ENCODE measurements at regions not wholly inside any gene's neighbourhood (a gene's known extent, or its start where the extent isn't known, plus 50 kb on each side); places are given as distances from the start of the nearest gene placed in this dataset.

DNA sequence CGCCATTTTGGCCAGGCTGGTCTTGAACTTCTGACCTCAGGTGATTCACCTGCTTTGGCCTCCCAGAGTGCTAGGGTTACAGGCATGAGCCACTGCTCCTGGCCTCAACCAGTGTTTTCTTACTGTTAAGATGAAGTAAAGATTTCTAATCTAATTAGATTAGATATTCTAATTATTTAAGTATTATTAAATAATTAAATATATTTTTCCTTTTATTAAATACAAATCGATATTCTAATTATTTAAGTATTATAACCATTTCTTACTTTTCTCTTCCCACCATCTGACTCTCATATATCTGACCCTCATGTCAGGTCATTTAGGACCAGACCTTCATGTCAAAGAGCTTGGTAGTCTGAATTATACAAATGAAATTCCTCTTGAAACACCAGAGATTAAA is 1291.9 kb upstream of the EPHA6 start:
- no peak for TF ChIP-seq EZH2 (IDR thresholded peaks at IDR 0.05; ENCODE audit: borderline replicate concordance, low read depth, low read length, severe bottlenecking)
- TF ChIP-seq, protein P1, sequence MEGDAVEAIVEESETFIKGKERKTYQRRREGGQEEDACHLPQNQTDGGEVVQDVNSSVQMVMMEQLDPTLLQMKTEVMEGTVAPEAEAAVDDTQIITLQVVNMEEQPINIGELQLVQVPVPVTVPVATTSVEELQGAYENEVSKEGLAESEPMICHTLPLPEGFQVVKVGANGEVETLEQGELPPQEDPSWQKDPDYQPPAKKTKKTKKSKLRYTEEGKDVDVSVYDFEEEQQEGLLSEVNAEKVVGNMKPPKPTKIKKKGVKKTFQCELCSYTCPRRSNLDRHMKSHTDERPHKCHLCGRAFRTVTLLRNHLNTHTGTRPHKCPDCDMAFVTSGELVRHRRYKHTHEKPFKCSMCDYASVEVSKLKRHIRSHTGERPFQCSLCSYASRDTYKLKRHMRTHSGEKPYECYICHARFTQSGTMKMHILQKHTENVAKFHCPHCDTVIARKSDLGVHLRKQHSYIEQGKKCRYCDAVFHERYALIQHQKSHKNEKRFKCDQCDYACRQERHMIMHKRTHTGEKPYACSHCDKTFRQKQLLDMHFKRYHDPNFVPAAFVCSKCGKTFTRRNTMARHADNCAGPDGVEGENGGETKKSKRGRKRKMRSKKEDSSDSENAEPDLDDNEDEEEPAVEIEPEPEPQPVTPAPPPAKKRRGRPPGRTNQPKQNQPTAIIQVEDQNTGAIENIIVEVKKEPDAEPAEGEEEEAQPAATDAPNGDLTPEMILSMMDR (IDR thresholded peaks at IDR 0.05; ENCODE audit: borderline replicate concordance, extremely low read depth, low read length, poor library complexity, severe bottlenecking): no peak

DNA sequence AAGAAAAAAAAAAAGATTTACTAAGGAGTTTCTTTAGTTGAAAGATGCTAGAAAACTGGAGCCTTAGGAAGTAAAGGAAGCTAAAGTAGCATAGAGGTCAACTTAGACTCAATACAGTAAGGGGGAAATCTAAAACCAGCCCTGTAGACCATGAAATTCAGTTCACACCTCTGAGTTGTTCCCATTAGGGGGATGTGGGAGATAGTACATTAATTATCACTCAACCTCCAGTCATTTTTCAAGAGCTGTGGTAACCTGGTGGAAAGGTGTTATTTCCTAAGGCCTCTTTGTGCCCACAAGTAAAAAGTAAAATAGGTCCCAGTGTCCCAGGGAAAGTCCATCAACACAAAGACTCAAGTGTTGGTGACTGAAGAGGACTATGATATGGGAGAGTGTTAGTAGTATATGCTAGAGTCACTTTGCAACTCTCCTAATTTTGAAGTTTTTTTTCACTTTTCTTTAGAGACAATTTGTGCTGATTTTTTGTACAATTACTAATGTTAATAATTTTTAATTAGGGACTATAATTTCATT is 1274.4 kb upstream of the EPHA6 start:
- H3K27ac ChIP-seq (ENCODE audit: low read length): no peak overlapping the region
- no peaks in the 10 kb centered on the region for H4K20me1 ChIP-seq (ENCODE audit: insufficient read depth, low read length)
- H2AFZ ChIP-seq (ENCODE audit: low read depth, low read length): no peak overlapping the region
- H3K9me3 ChIP-seq (ENCODE audit: insufficient read depth, low read length, severe bottlenecking): no peaks in the 10 kb centered on the region
- H3K27me3 ChIP-seq (ENCODE audit: insufficient read depth, low read length, poor library complexity): no peaks in the 10 kb centered on the region
- no peaks in the 10 kb centered on the region for H3K36me3 ChIP-seq (ENCODE audit: insufficient read depth, low read length)
- H3K79me2 ChIP-seq (ENCODE audit: insufficient read depth, low read length): no peaks in the 10 kb centered on the region
- DNase-seq: no peak
- ATAC-seq (ENCODE audit: insufficient read depth, low read depth): no peak
- no peak overlapping the region for H3K9ac ChIP-seq (ENCODE audit: low read depth, low read length)
- H3K4me2 ChIP-seq (ENCODE audit: insufficient read depth, low read length): no peak overlapping the region
- TF ChIP-seq EZH2 (IDR thresholded peaks at IDR 0.05; ENCODE audit: borderline replicate concordance, low read depth, low read length, severe bottlenecking): no peak
- TF ChIP-seq, protein P1 (IDR thresholded peaks at IDR 0.05; ENCODE audit: borderline replicate concordance, extremely low read depth, low read length, poor library complexity, severe bottlenecking): no peak
- no peaks in the 10 kb centered on the region for H3K4me1 ChIP-seq (ENCODE audit: insufficient read depth, low read length)
- H3K4me3 ChIP-seq (ENCODE audit: low read depth in 1 of 2, low read length in 2 of 2): no peak overlapping the region

More for the DNA sequence above, 1291.9 kb upstream of the EPHA6 start:
- Histone ChIP-seq H3K4me3 (ENCODE audit: low read depth in 1 of 2, low read length in 2 of 2) (no peak overlapping the region), H3K36me3 (ENCODE audit: insufficient read depth, low read length) (no peaks in the 10 kb centered on the region), H3K9ac (ENCODE audit: low read depth, low read length) (no peak overlapping the region), H3K9me3 (ENCODE audit: insufficient read depth, low read length, severe bottlenecking) (no peaks in the 10 kb centered on the region), H3K27me3 (ENCODE audit: insufficient read depth, low read length, poor library complexity) (no peaks in the 10 kb centered on the region), H4K20me1 (ENCODE audit: insufficient read depth, low read length) (no peaks in the 10 kb centered on the region), H3K4me2 (ENCODE audit: insufficient read depth, low read length) (no peak overlapping the region), H3K27ac (ENCODE audit: low read length) (no peak overlapping the region), H2AFZ (ENCODE audit: low read depth, low read length) (no peak overlapping the region), H3K4me1 (ENCODE audit: insufficient read depth, low read length) (no peaks in the 10 kb centered on the region), H3K79me2 (ENCODE audit: insufficient read depth, low read length) (no peaks in the 10 kb centered on the region)
- ATAC-seq (ENCODE audit: insufficient read depth, low read depth) (no peak), DNase-seq (no peak)

DNA sequence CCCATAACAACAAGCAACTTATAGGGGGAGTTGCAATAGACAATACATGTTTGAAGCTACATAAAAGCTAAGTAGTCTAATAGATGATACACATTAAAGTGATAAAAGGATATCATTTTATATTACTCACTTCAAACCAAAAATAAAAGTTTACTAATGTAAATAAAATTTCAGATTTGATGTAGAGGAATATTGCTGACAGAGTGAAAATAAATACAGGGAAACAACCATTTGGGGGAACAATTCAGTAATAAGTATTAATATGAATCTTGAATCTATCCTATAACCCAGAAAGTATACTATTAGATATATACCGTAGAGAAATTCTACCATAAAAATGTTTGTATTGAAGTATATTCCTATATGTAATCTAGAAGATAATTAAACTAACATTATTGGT is 1248.9 kb upstream of the EPHA6 start:
- Histone ChIP-seq H3K4me3 (ENCODE audit: low read depth in 1 of 2, low read length in 2 of 2) (no peak overlapping the region), H3K4me2 (ENCODE audit: insufficient read depth, low read length) (no peak overlapping the region), H3K27me3 (ENCODE audit: insufficient read depth, low read length, poor library complexity) (no peaks in the 10 kb centered on the region), H3K36me3 (ENCODE audit: insufficient read depth, low read length) (no peaks in the 10 kb centered on the region), H3K79me2 (ENCODE audit: insufficient read depth, low read length) (no peaks in the 10 kb centered on the region), H2AFZ (ENCODE audit: low read depth, low read length) (no peak overlapping the region), H3K9me3 (ENCODE audit: insufficient read depth, low read length, severe bottlenecking) (no peaks in the 10 kb centered on the region), H3K9ac (ENCODE audit: low read depth, low read length) (no peak overlapping the region), H3K4me1 (ENCODE audit: insufficient read depth, low read length) (no peaks in the 10 kb centered on the region), H4K20me1 (ENCODE audit: insufficient read depth, low read length) (no peaks in the 10 kb centered on the region), H3K27ac (ENCODE audit: low read length) (no peak overlapping the region)
- DNase-seq (no peak), ATAC-seq (ENCODE audit: insufficient read depth, low read depth) (no peak)
- TF ChIP-seq, protein P1 (IDR thresholded peaks at IDR 0.05; ENCODE audit: borderline replicate concordance, extremely low read depth, low read length, poor library complexity, severe bottlenecking): no peak
- no peak for TF ChIP-seq EZH2 (IDR thresholded peaks at IDR 0.05; ENCODE audit: borderline replicate concordance, low read depth, low read length, severe bottlenecking)

DNA sequence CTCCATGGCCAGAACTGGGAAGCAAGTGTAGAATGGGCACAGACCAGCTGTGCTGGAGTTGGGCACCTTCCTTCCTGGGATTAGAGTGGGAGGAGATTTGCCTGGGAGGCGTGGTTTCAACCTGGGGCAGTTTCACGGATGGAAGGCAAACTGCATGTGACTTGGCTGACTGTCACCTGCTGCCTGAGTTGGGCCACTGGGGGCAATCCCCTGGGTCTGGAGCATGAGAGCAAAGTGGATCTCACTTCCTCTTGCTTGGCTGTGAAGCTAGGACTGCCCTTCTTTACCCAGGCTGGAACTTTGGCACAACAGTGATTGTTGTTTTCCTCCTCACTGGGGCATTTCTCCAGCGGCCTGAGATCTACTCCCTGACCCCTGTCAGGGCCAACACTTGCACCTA is 1247.0 kb upstream of the EPHA6 start:
- no peaks in the 10 kb centered on the region for H4K20me1 ChIP-seq (ENCODE audit: insufficient read depth, low read length)
- TF ChIP-seq EZH2 (IDR thresholded peaks at IDR 0.05; ENCODE audit: borderline replicate concordance, low read depth, low read length, severe bottlenecking): no peak
- TF ChIP-seq, protein P1 (IDR thresholded peaks at IDR 0.05; ENCODE audit: borderline replicate concordance, extremely low read depth, low read length, poor library complexity, severe bottlenecking): no peak
- DNase-seq (no peak), ATAC-seq (ENCODE audit: insufficient read depth, low read depth) (no peak)
- H3K27ac ChIP-seq (ENCODE audit: low read length): no peak overlapping the region
- H3K9ac ChIP-seq (ENCODE audit: low read depth, low read length): no peak overlapping the region
- H3K79me2 ChIP-seq (ENCODE audit: insufficient read depth, low read length): no peaks in the 10 kb centered on the region
- H3K27me3 ChIP-seq (ENCODE audit: insufficient read depth, low read length, poor library complexity): no peaks in the 10 kb centered on the region
- no peak overlapping the region for H3K4me2 ChIP-seq (ENCODE audit: insufficient read depth, low read length)
- H2AFZ ChIP-seq (ENCODE audit: low read depth, low read length): no peak overlapping the region
- no peak overlapping the region for H3K4me3 ChIP-seq (ENCODE audit: low read depth in 1 of 2, low read length in 2 of 2)
- no peaks in the 10 kb centered on the region for H3K9me3 ChIP-seq (ENCODE audit: insufficient read depth, low read length, severe bottlenecking)
- no peaks in the 10 kb centered on the region for H3K36me3 ChIP-seq (ENCODE audit: insufficient read depth, low read length)
- no peaks in the 10 kb centered on the region for H3K4me1 ChIP-seq (ENCODE audit: insufficient read depth, low read length)

Measured in DND-41 (cell line).